NCI-H2081 (cell line): ENCODE measurements at regions not wholly inside any gene's neighbourhood (a gene's known extent, or its start where the extent isn't known, plus 50 kb on each side); places are given as distances from the start of the nearest gene placed in this dataset.

Source experiments
- DNase-seq, 2 experiments: peaks; one replicate each; lab custom pipeline; 2025; lab: John Stamatoyannopoulos, UW

DNA sequence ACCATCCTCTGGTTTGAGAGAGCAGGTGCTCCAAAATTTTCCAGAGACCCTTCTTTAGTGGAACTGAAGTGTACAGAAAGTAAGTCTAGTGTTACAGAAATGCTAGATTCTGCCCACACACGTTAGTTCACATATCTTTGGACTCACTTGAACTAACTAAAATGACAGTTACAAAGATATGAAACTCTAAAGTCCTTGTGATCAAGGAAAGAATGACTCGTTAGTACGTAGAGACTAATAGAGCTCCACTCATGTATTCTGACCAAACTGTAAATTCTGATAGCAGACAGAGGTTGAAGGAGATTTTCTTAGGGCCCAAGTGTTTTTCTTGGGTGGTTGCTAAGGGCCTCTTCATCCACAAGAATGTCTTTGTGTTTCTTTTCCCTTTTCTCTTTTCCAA lies 491.5 kb upstream of the B3GALT2 start:
- no peak for DNase-seq

GRCh38 chr1:193676996-193677549 lies 490.7 kb upstream of the B3GALT2 start:
- DNase-seq = no peak

DNA sequence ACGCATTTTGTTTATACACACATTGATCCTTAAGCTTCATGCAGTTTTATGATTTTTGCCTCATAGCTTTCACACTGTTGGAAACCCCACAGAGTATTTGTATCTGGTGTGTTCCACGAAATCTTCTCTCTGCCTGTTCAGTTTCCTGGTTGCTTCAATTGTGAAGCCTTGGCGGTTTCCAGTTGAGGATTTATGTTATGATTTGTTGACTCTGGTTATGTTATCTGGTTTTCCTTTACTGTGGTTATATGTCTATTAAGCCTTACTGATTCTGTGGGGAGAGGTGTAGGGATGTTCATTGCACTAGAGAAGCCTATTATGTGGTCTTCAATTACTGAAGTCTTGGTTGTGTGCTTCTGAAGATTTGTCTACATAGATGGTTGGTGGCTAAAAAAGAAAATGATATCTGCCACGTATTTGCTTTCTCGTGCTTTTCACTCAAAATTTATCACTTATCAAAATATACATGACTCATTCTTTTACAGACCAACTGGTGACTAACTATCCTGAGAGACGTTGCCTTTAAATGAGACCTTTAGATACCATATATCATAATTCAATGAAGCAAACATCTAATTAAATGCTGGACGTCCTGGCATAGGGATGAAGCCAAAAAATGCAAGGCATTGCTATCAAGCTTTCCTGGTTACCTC lies 488.0 kb upstream of the B3GALT2 start:
- no peak for DNase-seq

GRCh38 chr1:193666485-193667083 lies 480.2 kb upstream of the B3GALT2 start:
- DNase-seq = no peak

DNA sequence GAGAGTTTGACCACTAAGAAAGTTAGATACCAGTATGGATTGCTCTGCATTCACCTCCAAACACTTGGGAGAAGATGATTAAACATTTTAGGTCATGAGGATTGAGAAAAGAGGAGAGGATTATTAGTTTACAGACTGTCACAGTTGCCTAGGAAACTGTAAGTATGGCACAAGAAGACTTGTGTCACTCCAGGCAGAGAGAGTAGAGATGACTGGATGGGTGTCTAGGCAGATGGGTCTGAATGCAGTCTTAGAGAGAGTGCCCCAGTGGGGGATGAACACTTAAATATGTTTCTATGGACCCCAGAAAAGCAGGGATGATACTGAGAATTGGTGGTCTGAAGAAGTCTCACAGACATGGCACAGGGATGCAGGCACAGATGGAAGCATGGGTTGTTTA lies 477.6 kb upstream of the B3GALT2 start:
- no peak for DNase-seq

GRCh38 chr1:193662030-193662429 lies 475.6 kb upstream of the B3GALT2 start:
- no peak for DNase-seq

DNA sequence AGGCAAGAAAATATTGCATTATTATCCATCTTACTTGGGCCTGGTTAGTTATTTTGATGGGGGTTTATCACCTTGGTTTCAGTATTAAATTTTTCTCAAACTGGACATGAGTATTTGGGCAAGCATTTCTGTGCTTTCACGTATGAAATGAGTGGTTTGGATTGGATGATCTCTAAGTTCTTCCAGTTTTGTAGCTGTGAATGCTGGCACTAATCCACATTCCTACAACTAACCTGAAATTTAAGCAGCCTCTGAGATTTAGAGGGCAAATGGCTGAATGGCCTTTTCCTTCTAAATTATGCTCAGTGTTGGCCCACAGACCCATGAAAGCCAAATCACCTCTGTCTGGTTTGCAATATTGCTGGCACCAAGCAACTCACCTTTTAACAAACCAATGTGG lies 475.0 kb upstream of the B3GALT2 start:
- DNase-seq = no peak

- no peak for DNase-seq
Measured at GRCh38 chr1:193660428-193660827, 474.0 kb upstream of the B3GALT2 start.

DNA sequence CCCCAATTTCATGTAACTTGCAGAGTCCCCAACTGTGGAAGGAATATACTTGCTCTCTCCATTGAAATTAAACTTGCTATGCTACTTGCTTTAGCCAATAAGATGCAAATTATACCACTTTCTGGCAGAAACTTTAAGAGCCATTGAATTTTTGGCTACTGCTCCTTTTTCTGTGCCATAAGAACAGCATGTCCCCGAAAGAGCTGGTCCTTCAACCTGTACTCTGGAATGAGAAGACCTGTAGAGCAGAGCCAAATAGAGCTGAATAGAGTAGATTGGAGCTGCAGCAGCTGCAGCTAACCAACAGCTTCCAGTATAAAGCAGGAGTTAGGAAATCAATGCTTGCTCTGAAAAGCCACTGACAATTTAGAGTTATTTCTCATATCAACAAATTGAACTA lies 472.3 kb upstream of the B3GALT2 start:
- no peak for DNase-seq

- no peak for DNase-seq
Measured at GRCh38 chr1:193658081-193658480, 471.7 kb upstream of the B3GALT2 start.

GRCh38 chr1:193657552-193657951 lies 471.1 kb upstream of the B3GALT2 start:
- DNase-seq = no peak

GRCh38 chr1:193656841-193657240 lies 470.4 kb upstream of the B3GALT2 start:
- no peak for DNase-seq

- DNase-seq = no peak
Measured at GRCh38 chr1:193654951-193655735, 468.7 kb upstream of the B3GALT2 start.

GRCh38 chr1:193649587-193649986 lies 463.2 kb upstream of the B3GALT2 start:
- no peak for DNase-seq

- DNase-seq = no peak
Measured at GRCh38 chr1:193634876-193635275, 448.5 kb upstream of the B3GALT2 start.

- no peak for DNase-seq
Measured at GRCh38 chr1:193634470-193634869, 448.1 kb upstream of the B3GALT2 start.

- no peak for DNase-seq
Measured at GRCh38 chr1:193633991-193634390, 447.6 kb upstream of the B3GALT2 start.

GRCh38 chr1:193633093-193633492 lies 446.7 kb upstream of the B3GALT2 start:
- DNase-seq = no peak

DNA sequence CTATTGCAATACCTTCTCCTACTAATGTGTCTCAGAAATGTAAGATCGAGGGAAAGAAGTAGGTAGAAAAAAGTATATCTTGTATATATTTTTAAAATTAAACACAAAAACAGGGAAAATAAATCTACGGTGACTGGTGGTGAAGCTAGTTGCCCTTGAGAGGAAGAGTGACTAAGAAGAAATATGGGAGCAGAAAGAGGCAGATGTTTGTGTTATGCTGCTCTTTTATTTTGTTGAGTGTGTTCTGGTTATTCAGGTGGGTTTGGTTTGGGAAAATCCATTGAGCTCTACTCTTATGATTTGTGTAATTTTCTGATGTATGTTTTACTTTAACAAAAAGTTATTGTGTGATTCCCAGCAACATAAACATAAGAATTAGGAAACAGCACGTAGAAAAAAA lies 444.9 kb upstream of the B3GALT2 start:
- DNase-seq = no peak

DNA sequence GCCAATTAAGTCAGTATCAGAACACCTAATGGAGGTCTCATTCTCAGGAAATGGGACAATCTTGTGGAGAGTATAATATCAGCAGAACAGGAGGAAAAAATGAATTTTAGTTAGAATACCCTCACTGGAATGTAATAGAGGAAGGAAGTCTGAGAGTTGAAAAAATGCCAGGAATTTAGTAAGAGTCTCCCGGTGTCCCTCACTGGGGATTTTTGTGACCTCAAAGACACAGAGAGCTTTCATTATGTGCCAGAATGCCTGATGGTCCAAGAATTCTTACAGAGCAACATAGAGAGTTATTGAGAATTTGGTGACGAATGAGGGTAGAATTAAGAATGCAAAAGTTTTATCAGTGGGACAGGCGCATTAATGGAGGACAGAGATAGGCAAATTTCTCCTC lies 443.5 kb upstream of the B3GALT2 start:
- no peak for DNase-seq

DNA sequence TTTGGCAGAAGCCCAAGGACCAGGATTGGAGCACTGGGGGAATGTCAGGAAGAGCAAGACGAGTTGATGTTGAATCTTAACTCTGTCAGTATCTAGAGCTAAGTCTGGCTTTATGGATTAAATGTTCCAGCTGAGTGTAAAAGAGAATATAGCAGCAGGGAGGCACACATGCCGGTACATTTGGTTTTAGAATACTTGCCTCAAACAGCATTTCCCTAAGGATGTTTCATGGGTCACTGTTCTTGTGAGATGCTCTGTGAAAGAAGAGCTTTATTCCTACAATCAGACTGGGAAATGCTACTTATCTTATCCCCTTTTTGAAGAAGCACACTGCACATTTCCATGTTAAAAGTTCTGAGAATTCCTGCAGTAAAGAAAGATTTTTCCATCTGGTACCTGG lies 440.3 kb upstream of the B3GALT2 start:
- DNase-seq = no peak

DNA sequence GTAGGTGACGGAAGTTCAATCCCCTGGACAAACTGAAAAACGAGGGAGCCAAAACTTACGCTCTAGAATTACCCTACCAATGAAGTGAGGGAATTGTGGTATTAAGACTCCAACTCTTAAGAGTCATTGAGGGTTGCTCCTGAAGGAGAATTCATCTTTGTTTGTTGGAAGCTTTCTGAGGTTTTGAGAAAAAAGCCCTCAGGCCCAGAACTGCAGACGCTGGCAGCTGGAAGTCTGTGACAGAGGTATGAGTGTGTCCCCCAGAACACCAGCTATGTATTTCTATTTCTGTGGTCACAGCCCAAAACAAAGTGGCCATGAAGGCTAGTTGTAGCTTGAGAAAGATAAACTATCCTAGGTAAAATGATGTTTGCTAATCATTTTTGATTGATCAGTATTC lies 438.8 kb upstream of the B3GALT2 start:
- no peak for DNase-seq

DNA sequence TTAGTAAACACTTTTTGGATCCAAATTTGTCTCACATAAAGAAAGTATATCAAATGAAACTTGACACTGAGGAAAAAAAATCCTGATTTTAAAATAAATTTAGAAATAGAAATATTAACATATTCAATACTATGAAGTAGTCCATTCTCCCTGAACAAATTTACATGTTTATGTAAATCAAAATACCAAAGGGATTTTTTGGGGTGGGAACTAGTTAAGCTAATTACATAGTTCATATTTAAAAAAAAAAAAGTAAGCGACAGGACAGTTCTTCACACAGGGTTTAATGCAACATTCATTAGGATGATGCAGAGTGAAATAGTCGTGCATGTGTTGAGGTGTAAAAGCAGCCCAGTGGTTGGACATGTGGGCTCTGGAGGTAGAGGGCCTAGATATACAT lies 433.5 kb upstream of the B3GALT2 start:
- DNase-seq = no peak
